Endothelial cell of umbilical vein (primary cell): ENCODE measurements at regions not wholly inside any gene's neighbourhood (a gene's known extent, or its start where the extent isn't known, plus 50 kb on each side); places are given as distances from the start of the nearest gene placed in this dataset.

Source experiments
- BruUV-seq: library from RNA; stranded (reverse); fragments of 400-500 nt; replicated peaks from 2 replicates; lab custom pipeline; 2021; lab: Mats Ljungman, UMichigan
- CTCF ChIA-PET: fragments of 300-600, 350-600 bp; sonication (Branson Sonifier 250); formaldehyde crosslinking; loops from one replicate; lab custom pipeline; 2021; ENCODE audit warnings: antibody characterized with exemption, inconsistent platforms; lab: Charles Lee
- POLR2A ChIA-PET: fragments of 300-600, 350-600 bp; sonication (Branson Sonifier 250); formaldehyde crosslinking; loops from one replicate; lab custom pipeline; 2021; ENCODE audit warnings: antibody characterized with exemption, inconsistent platforms; lab: Charles Lee
- DNase-seq: peaks from one replicate; pipeline ENCODE4 v3.0.0-alpha.2; 2011; ENCODE audit warnings: low read depth, low spot score
- FAIRE-seq: peaks from 2 replicates; lab custom pipeline; 2011; peaks lifted over from hg19 to GRCh38; lab: Jason Lieb, UNC
- H2AFZ ChIP-seq: 2 replicates; pipeline ENCODE4 v1.6.0; 2012; ENCODE audit warnings: low read depth, low read length, control low read depth, inconsistent platforms
- H3K27ac ChIP-seq: 2 replicates; pipeline ENCODE4 v1.5.1; 2011; ENCODE audit warnings: low read depth, mild to moderate bottlenecking, control low read depth, low read length, moderate library complexity; ENCODE audit not compliant: insufficient read depth
- H3K27me3 ChIP-seq, 2 experiments: 2 replicates each; pipeline versions ENCODE4 v1.6.0 to v1.6.1; 2011; ENCODE audit warnings: low read length in 2 of 2, mixed read lengths in 1 of 2; ENCODE audit not compliant: control insufficient read depth in 2 of 2, insufficient read depth in 2 of 2
- H3K36me3 ChIP-seq, 2 experiments: 2 replicates in 1 of 2; 3 replicates in 1 of 2; pipeline ENCODE4 v1.5.1; 2011; ENCODE audit warnings: low read length in 2 of 2, mild to moderate bottlenecking in 1 of 2, moderate library complexity in 1 of 2; ENCODE audit not compliant: control insufficient read depth in 2 of 2, insufficient read depth in 2 of 2; ENCODE audit errors: extremely low read depth in 1 of 2
- H3K4me1 ChIP-seq: 3 replicates; pipeline ENCODE4 v1.5.1; 2011; ENCODE audit warnings: mild to moderate bottlenecking, low read length; ENCODE audit not compliant: control insufficient read depth, insufficient read depth; ENCODE audit errors: extremely low read depth
- H3K4me2 ChIP-seq: 2 replicates; pipeline ENCODE4 v1.6.1; 2011; ENCODE audit warnings: low read length, control low read depth, mixed read lengths; ENCODE audit not compliant: insufficient read depth
- H3K4me3 ChIP-seq, 3 experiments: fragments of 200-600 bp in 1 of 3; sonication (generic), shearing (Covaris generic) in 1 of 3; replicated peaks in 1 of 3; 2 replicates each; pipeline ENCODE4 v1.5.1; 2011 to 2016; ENCODE audit warnings: control low read depth in 3 of 3, low read length in 3 of 3, mild to moderate bottlenecking in 2 of 3, inconsistent platforms in 1 of 3, low read depth in 1 of 3, moderate library complexity in 1 of 3; ENCODE audit not compliant: insufficient read depth in 1 of 3
- H3K79me2 ChIP-seq: 2 replicates; pipeline ENCODE4 v1.6.0; 2012; ENCODE audit warnings: low read length, inconsistent platforms; ENCODE audit not compliant: control insufficient read depth, insufficient read depth
- H3K9ac ChIP-seq: replicated peaks from 2 replicates; pipeline ENCODE3; 2011; ENCODE audit warnings: low read length, control low read depth; ENCODE audit not compliant: insufficient read depth; ENCODE audit errors: extremely low read depth
- H3K9me1 ChIP-seq: replicated peaks from 3 replicates; pipeline ENCODE4 v1.6.0; 2011; ENCODE audit warnings: mild to moderate bottlenecking, low read length; ENCODE audit not compliant: control insufficient read depth, insufficient read depth; ENCODE audit errors: extremely low read depth
- H3K9me3 ChIP-seq: replicated peaks from 2 replicates; pipeline ENCODE4 v1.5.1; 2012; ENCODE audit warnings: low read length, inconsistent platforms; ENCODE audit not compliant: control insufficient read depth, insufficient read depth
- H4K20me1 ChIP-seq: replicated peaks from 2 replicates; pipeline ENCODE3; 2011; ENCODE audit warnings: mild to moderate bottlenecking, low read length; ENCODE audit not compliant: control insufficient read depth, insufficient read depth; ENCODE audit errors: extremely low read depth
- EZH2 ChIP-seq: IDR thresholded peaks from 2 replicates; pipeline ENCODE4 v1.6.1; 2012; ENCODE audit warnings: borderline replicate concordance, low read depth, mild to moderate bottlenecking, moderate library complexity, low read length, inconsistent platforms; ENCODE audit not compliant: severe bottlenecking
- FOS ChIP-seq: IDR thresholded peaks from 2 replicates; pipeline ENCODE4 v1.6.1; 2011; ENCODE audit warnings: mild to moderate bottlenecking, low read length, moderate library complexity, borderline replicate concordance; ENCODE audit not compliant: insufficient read depth
- GATA2 ChIP-seq: IDR thresholded peaks from 2 replicates; pipeline ENCODE4 v1.7.0; 2011; ENCODE audit warnings: low read depth, mild to moderate bottlenecking, moderate library complexity, mixed read lengths, low read length; ENCODE audit not compliant: insufficient read length, insufficient read depth
- MYC ChIP-seq: IDR thresholded peaks from one replicate; pipeline ENCODE4 v1.6.1; 2011; ENCODE audit warnings: mild to moderate bottlenecking, low read depth, low read length
- POLR2A ChIP-seq: IDR thresholded peaks from 2 replicates; pipeline ENCODE4 v1.6.1; 2012; ENCODE audit warnings: low read depth, mild to moderate bottlenecking, control low read depth, low read length
- POLR2AphosphoS5 ChIP-seq: IDR thresholded peaks from 2 replicates; pipeline ENCODE4 v1.6.1; 2012; ENCODE audit warnings: low read depth, mild to moderate bottlenecking, control low read depth, low read length, moderate library complexity; ENCODE audit not compliant: insufficient read depth
- dilution Hi-C: fragments of 300-500 bp; cut with MboI; formaldehyde crosslinking; loops from one replicate; pipeline ENCODE4 v1.15.0; 2019; ENCODE audit warnings: low sequenced_read_pairs; ENCODE audit not compliant: extremely low pct_ligation_motif_present
- intact Hi-C: fragments of 100-400 bp; cut with micrococcal nuclease; formaldehyde crosslinking; loops from one replicate; pipeline ENCODE4 v1.10.0; 2022
- TF ChIP-seq, protein P1 (sequence below): IDR thresholded peaks from 2 replicates; pipeline ENCODE4 v1.6.1; 2011; ENCODE audit not compliant: insufficient read depth, insufficient read length
- TF ChIP-seq, protein P2 (sequence below), 2 donors: IDR thresholded peaks; 1 replicate in 1 of 2; 2 replicates in 1 of 2; pipeline ENCODE4 v1.5.1; 2011; ENCODE audit warnings: low read length in 2 of 2, mild to moderate bottlenecking in 2 of 2, moderate library complexity in 2 of 2, control low read depth in 1 of 2, inconsistent platforms in 1 of 2, low read depth in 1 of 2; ENCODE audit not compliant: insufficient read depth in 1 of 2; ENCODE audit errors: extremely low read depth in 1 of 2

DNA sequence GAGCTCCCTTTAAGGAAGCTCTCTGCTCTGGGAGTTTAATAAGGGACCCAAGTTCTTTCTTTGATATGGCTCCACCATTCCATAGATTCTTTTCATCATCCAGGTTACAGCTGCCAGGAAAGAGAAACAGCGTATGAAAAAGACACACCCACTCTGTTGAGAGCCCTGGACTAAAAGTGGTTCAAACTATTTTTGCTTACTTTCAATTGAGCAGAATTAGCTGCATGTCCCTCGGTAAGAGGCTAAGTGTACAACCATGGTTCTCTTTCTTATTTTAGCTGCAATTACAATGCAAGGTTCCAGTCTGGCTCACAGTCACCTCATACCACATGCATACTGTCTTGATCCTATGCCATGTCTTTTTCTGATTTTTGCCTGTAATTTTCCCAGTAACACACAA is 1288.3 kb downstream of the NSUN3 start:
- no peaks in the 10 kb centered on the region for H3K27me3 ChIP-seq
- intact Hi-C loops: no loop called here
- no TSS peak for BruUV-seq
- no peaks in the 10 kb centered on the region for H3K9me1 ChIP-seq
- H3K79me2 ChIP-seq: no peaks in the 10 kb centered on the region
- H2AFZ ChIP-seq: no peak overlapping the region
- TF ChIP-seq MYC (no peak), EZH2 (no peak), GATA2 (no peak), POLR2AphosphoS5 (no peak), POLR2A (no peak), FOS (no peak)
- TF ChIP-seq, protein P1, sequence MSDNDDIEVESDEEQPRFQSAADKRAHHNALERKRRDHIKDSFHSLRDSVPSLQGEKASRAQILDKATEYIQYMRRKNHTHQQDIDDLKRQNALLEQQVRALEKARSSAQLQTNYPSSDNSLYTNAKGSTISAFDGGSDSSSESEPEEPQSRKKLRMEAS: no peak
- TF ChIP-seq, protein P2, sequence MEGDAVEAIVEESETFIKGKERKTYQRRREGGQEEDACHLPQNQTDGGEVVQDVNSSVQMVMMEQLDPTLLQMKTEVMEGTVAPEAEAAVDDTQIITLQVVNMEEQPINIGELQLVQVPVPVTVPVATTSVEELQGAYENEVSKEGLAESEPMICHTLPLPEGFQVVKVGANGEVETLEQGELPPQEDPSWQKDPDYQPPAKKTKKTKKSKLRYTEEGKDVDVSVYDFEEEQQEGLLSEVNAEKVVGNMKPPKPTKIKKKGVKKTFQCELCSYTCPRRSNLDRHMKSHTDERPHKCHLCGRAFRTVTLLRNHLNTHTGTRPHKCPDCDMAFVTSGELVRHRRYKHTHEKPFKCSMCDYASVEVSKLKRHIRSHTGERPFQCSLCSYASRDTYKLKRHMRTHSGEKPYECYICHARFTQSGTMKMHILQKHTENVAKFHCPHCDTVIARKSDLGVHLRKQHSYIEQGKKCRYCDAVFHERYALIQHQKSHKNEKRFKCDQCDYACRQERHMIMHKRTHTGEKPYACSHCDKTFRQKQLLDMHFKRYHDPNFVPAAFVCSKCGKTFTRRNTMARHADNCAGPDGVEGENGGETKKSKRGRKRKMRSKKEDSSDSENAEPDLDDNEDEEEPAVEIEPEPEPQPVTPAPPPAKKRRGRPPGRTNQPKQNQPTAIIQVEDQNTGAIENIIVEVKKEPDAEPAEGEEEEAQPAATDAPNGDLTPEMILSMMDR (IDR thresholded peaks at IDR 0.05; ENCODE audit: extremely low read depth in 1 of 2, insufficient read depth in 1 of 2, low read depth in 1 of 2, low read length in 2 of 2): no peak
- dilution Hi-C loops: no loop called here
- H3K4me2 ChIP-seq: no peak overlapping the region
- DNase-seq: no peak
- ChIA-PET POLR2A (no interaction called here), CTCF (interaction anchor here (1.8 kb wide), 1 partner anchor 14 kb away, joined by 5 read pairs; no protein-coding TSS in a partner anchor)
- FAIRE-seq: no peak
- peaks cover 2% of the 10 kb centered on the region for H3K9me3 ChIP-seq
- H3K4me1 ChIP-seq: no peaks in the 10 kb centered on the region
- no peak overlapping the region for H3K4me3 ChIP-seq
- H3K9ac ChIP-seq: no peak overlapping the region
- no peak overlapping the region for H3K27ac ChIP-seq
- H4K20me1 ChIP-seq: no peaks in the 10 kb centered on the region
- no peaks in the 10 kb centered on the region for H3K36me3 ChIP-seq
